Liver (tissue), 8 donors: ENCODE measurements at regions not wholly inside any gene's neighbourhood (a gene's known extent, or its start where the extent isn't known, plus 50 kb on each side); places are given as distances from the start of the nearest gene placed in this dataset.

Experiments
- DNase-seq: peaks from one replicate; pipeline ENCODE4 v3.0.0-alpha.2; 2017; ENCODE audit warnings: low spot score
- H3K27ac ChIP-seq, 2 donors: one replicate each; pipeline ENCODE4 v1.7.0; 2013; ENCODE audit warnings: inconsistent platforms in 2 of 2, low read length in 2 of 2, control low read depth in 1 of 2, low read depth in 1 of 2, mild to moderate bottlenecking in 1 of 2
- H3K27me3 ChIP-seq, 4 donors: one replicate each; pipeline versions ENCODE4 v1.6.1 to v1.7.0; 2013; ENCODE audit warnings: low read length in 3 of 4, inconsistent platforms in 1 of 4, mild to moderate bottlenecking in 1 of 4, moderate library complexity in 1 of 4; ENCODE audit not compliant: control insufficient read depth in 4 of 4, insufficient read depth in 4 of 4
- H3K36me3 ChIP-seq, 4 donors: one replicate each; pipeline versions ENCODE4 v1.6.1 to v1.7.0; 2013; ENCODE audit warnings: low read length in 3 of 4, mild to moderate bottlenecking in 3 of 4, low read depth in 1 of 4, moderate library complexity in 1 of 4; ENCODE audit not compliant: control insufficient read depth in 4 of 4, insufficient read depth in 3 of 4
- H3K4me1 ChIP-seq, 4 donors: one replicate each; pipeline versions ENCODE4 v1.6.1 to v1.7.0; 2013; ENCODE audit warnings: low read length in 3 of 4, mild to moderate bottlenecking in 3 of 4, moderate library complexity in 1 of 4; ENCODE audit not compliant: control insufficient read depth in 4 of 4, insufficient read depth in 4 of 4
- H3K4me3 ChIP-seq, 3 donors: one replicate each; pipeline versions ENCODE4 v1.6.1 to v1.7.0; 2013; ENCODE audit warnings: low read length in 3 of 3, control low read depth in 1 of 3, low read depth in 1 of 3, mild to moderate bottlenecking in 1 of 3
- H3K9ac ChIP-seq, 2 donors: one replicate each; pipeline ENCODE4 v1.7.0; 2013; ENCODE audit warnings: low read length in 2 of 2, mild to moderate bottlenecking in 2 of 2, moderate library complexity in 2 of 2, control low read depth in 1 of 2, low read depth in 1 of 2
- H3K9me3 ChIP-seq, 4 donors: one replicate each; pipeline versions ENCODE4 v1.6.1 to v1.7.0; 2013; ENCODE audit warnings: low read length in 3 of 4; ENCODE audit not compliant: control insufficient read depth in 4 of 4
- CTCF ChIP-seq: fragments of 150-350 bp; IDR thresholded peaks from 2 replicates; pipeline ENCODE4 v1.5.1; 2017; ENCODE audit warnings: improper control_type of control experiment, low read depth, low read length; ENCODE audit not compliant: missing input control
- EGR1 ChIP-seq, 2 donors: IDR thresholded peaks; 2 replicates each; pipeline ENCODE4 v1.6.1; 2016 to 2018; ENCODE audit warnings: antibody characterized with exemption in 2 of 2, low read depth in 2 of 2
- FOXA1 ChIP-seq: IDR thresholded peaks from 2 replicates; pipeline ENCODE4 v1.6.1; 2016; ENCODE audit warnings: antibody characterized with exemption
- FOXA2 ChIP-seq: IDR thresholded peaks from 2 replicates; pipeline ENCODE4 v1.6.1; 2016; ENCODE audit warnings: antibody characterized with exemption
- HNF4A ChIP-seq, 2 donors: conservative IDR thresholded peaks; 2 replicates each; pipeline ENCODE4 v1.6.1; 2016; ENCODE audit warnings: antibody characterized with exemption in 2 of 2, mild to moderate bottlenecking in 2 of 2
- HNF4G ChIP-seq: IDR thresholded peaks from 2 replicates; pipeline ENCODE4 v1.6.1; 2016; ENCODE audit warnings: antibody characterized with exemption
- REST ChIP-seq: IDR thresholded peaks from 2 replicates; pipeline ENCODE4 v1.6.1; 2016; ENCODE audit warnings: antibody characterized with exemption, mild to moderate bottlenecking
- SP1 ChIP-seq: IDR thresholded peaks from 2 replicates; pipeline ENCODE4 v1.6.1; 2018; ENCODE audit warnings: antibody characterized with exemption, mild to moderate bottlenecking
- TAF1 ChIP-seq: conservative IDR thresholded peaks from 2 replicates; pipeline ENCODE4 v1.6.1; 2016; ENCODE audit warnings: antibody characterized with exemption, mild to moderate bottlenecking
- YY1 ChIP-seq: IDR thresholded peaks from 2 replicates; pipeline ENCODE4 v1.6.1; 2016; ENCODE audit warnings: antibody characterized with exemption, mild to moderate bottlenecking
- ZBTB33 ChIP-seq: IDR thresholded peaks from 2 replicates; pipeline ENCODE4 v1.6.1; 2016; ENCODE audit warnings: antibody characterized with exemption
- WGBS: extraction: QIAGEN DNeasy Blood & Tissue Kit; methylation state at CpG from one replicate; pipeline ENCODE4 v1.1.7; 2013; 5-methylcytosine and 5-hydroxymethylcytosine counted together
- donor health status: healthy.
- donor health status: healthy.
- donor health status: healthy.
- donor health status: healthy.
- donor health status: healthy.

- no peak for TF ChIP-seq SP1
- no peak for TF ChIP-seq HNF4A (conservative IDR thresholded peaks at IDR 0.05)
These were observed 322.2 kb downstream of the CEMIP2 start (continued) for GRCh38 chr9:71446106-71446472.

- no peaks in the 10 kb centered on the region for H3K36me3 ChIP-seq
- no peak overlapping the region for H3K27ac ChIP-seq
- H3K9me3 ChIP-seq = no peaks in the 10 kb centered on the region
- TF ChIP-seq EGR1 (IDR thresholded peaks at IDR 0.05; ENCODE audit: low read depth in 2 of 2) (no peak), CTCF (no peak), REST (no peak)
- 91% methylated on average over 3 of the region's 3 CpGs for WGBS
- DNase-seq = no peak
- no peak overlapping the region for H3K9ac ChIP-seq
- H3K4me3 ChIP-seq = no peak overlapping the region
- H3K27me3 ChIP-seq = peaks cover 0 to 10% (median 7%) of the 10 kb centered on the region in 4 donors
- peaks cover 3 to 12% (median 6%) of the 10 kb centered on the region in 4 donors for H3K4me1 ChIP-seq
These were observed 321.5 kb upstream of the TRPM3 start for GRCh38 chr9:71442937-71443336.

GRCh38 chr9:71441266-71441665, 319.8 kb upstream of the TRPM3 start:
- Histone ChIP-seq H3K27ac (no peak overlapping the region), H3K9ac (no peak overlapping the region), H3K36me3 (no peaks in the 10 kb centered on the region), H3K4me1 (peaks cover 0 to 2% (median under 1%) of the 10 kb centered on the region in 4 donors), H3K27me3 (peaks cover 0 to 5% (median 2%) of the 10 kb centered on the region in 4 donors), H3K4me3 (no peak overlapping the region), H3K9me3 (no peaks in the 10 kb centered on the region)
- TF ChIP-seq TAF1 (no peak), ZBTB33 (no peak), REST (no peak), HNF4G (no peak), FOXA1 (no peak), YY1 (no peak), FOXA2 (no peak), EGR1 (IDR thresholded peaks at IDR 0.05; ENCODE audit: low read depth in 2 of 2) (no peak)
- 83% methylated on average over 5 of the region's 5 CpGs for WGBS
- no peak for DNase-seq
